ENCODE measurements at regions not wholly inside any gene's neighbourhood (a gene's known extent, or its start where the extent isn't known, plus 50 kb on each side); places are given as distances from the start of the nearest gene placed in this dataset.

DNA sequence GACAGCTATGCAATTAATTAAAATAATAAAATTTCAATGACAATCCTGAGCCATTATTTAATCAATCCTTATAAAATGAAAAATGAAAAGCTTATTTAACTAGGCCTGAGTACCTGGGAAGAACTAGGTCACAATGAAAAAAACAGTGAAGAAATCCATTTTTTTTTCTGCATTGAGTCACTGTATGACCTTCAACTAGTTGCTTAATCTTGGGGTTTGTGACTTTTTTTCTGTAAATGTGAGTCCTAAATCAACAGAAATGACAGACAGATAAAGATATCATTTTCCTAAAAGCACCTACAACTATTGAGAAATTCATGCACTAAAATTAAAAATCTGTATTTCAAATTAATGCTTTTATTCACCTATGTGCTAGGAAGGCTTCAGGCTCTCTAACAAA, 96.8 kb downstream of the TMEM26 start:
- no peak overlapping the region for H3K4me3 ChIP-seq (ENCODE audit: low read depth in 1 of 2, low read length in 2 of 2)
- H3K9me3 ChIP-seq (ENCODE audit: low read length): no peaks in the 10 kb centered on the region
- H3K36me3 ChIP-seq (ENCODE audit: insufficient read depth, low read length): no peaks in the 10 kb centered on the region
- no peak overlapping the region for H3K9ac ChIP-seq (ENCODE audit: low read length)
- H3K27ac ChIP-seq (ENCODE audit: low read depth, low read length): no peak overlapping the region
- no peaks in the 10 kb centered on the region for H3K4me1 ChIP-seq (ENCODE audit: insufficient read depth, low read length)
- no peaks in the 10 kb centered on the region for H3K27me3 ChIP-seq (ENCODE audit: control insufficient read depth in 1 of 2, insufficient read depth in 2 of 2, low read length in 2 of 2)

DNA sequence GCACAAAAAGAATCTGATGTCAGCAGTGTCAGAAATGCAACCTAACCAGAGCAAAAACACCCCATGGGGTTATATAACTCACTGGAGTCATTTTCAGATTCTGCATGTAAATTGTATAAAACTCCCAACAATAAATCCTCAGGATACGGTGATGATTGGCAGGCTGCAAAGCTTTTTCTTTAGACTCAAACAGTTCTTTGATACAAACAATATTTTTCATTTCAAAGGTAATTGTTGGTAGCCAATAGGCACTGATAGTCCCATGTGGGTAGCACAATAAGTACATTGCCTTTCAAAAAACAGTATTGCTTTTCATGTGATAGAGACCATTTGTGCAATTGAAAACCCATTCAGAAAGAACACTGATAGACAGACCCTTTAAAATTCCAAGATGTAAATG, 98.0 kb downstream of the TMEM26 start:
- Histone ChIP-seq H3K9me3 (ENCODE audit: low read length) (no peaks in the 10 kb centered on the region), H3K4me1 (ENCODE audit: insufficient read depth, low read length) (no peaks in the 10 kb centered on the region), H3K27ac (ENCODE audit: low read depth, low read length) (no peak overlapping the region), H3K9ac (ENCODE audit: low read length) (no peak overlapping the region), H3K27me3 (ENCODE audit: control insufficient read depth in 1 of 2, insufficient read depth in 2 of 2, low read length in 2 of 2) (no peaks in the 10 kb centered on the region), H3K4me3 (ENCODE audit: low read depth in 1 of 2, low read length in 2 of 2) (no peak overlapping the region), H3K36me3 (ENCODE audit: insufficient read depth, low read length) (no peaks in the 10 kb centered on the region)

DNA sequence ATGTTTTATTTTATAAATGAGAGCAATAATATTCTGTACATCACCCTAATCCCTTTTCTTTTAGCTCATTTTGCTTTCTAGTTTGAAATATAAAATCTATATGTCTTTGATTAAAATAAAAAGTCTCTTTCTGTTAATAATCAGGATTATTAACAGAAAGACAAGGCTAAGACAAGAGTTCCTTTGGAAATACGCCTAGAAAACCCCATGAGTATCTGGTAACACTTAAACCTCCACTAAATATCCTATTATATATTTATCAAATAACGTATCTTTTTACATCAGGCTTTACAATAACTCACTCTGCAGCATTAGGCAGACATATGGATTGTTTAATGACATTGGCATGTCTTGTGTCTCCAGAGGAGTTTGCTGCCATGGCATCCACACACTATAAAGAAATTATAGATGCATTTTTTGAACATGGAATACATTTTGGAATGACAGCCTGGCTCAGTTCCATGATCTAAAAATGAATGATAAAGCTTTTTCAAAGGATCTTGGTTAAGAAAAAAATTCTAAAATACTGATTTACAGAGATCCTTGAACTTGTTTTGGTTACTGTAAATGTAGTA, 98.7 kb downstream of the TMEM26 start:
- Histone ChIP-seq H3K27ac (ENCODE audit: low read depth, low read length) (no peak overlapping the region), H3K36me3 (ENCODE audit: insufficient read depth, low read length) (no peaks in the 10 kb centered on the region), H3K9me3 (ENCODE audit: low read length) (no peaks in the 10 kb centered on the region), H3K4me3 (ENCODE audit: low read depth in 1 of 2, low read length in 2 of 2) (no peak overlapping the region), H3K4me1 (ENCODE audit: insufficient read depth, low read length) (no peaks in the 10 kb centered on the region), H3K27me3 (ENCODE audit: control insufficient read depth in 1 of 2, insufficient read depth in 2 of 2, low read length in 2 of 2) (no peaks in the 10 kb centered on the region), H3K9ac (ENCODE audit: low read length) (no peak overlapping the region)

DNA sequence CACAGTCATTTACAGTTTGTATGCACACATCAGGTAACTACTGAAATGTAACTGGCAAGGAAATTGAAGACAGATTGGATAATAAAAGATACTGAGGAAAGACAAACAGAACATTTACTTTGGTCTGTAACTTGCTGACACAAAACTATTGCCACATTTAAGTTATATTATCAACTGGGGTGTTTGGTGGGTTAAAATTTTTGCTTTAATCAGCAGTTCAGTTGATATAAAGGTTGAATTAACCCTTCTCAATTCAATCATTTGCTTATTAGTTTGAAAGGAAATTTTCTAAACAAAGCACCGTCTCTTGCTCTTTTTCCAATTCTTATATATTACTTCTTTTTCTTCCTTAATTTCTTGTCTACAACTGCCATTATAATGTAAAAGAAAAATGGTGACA, 102.4 kb downstream of the TMEM26 start:
- H3K4me1 ChIP-seq (ENCODE audit: insufficient read depth, low read length): no peaks in the 10 kb centered on the region
- no peak overlapping the region for H3K27ac ChIP-seq (ENCODE audit: low read depth, low read length)
- no peak overlapping the region for H3K4me3 ChIP-seq (ENCODE audit: low read depth in 1 of 2, low read length in 2 of 2)
- no peaks in the 10 kb centered on the region for H3K9me3 ChIP-seq (ENCODE audit: low read length)
- H3K36me3 ChIP-seq (ENCODE audit: insufficient read depth, low read length): no peaks in the 10 kb centered on the region
- H3K27me3 ChIP-seq (ENCODE audit: control insufficient read depth in 1 of 2, insufficient read depth in 2 of 2, low read length in 2 of 2): no peaks in the 10 kb centered on the region
- H3K9ac ChIP-seq (ENCODE audit: low read length): no peak overlapping the region

DNA sequence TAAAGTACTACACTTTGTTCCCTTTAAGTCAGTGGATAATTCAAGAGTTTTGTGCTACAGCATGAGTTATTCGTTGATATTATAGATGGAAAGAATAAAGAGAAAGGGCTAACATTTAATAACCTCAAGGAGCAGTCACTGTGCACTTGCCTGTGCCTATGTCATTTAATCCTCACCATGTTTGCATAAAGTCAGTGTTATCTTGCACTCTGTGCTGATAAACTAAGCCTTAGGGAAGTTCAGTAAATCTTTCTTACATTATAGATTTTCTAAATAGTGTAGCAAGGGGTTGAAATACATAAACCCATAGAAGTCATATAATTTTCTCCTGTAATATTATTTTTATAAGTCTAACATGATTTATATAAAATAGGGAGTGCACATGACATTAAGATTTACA, 103.1 kb downstream of the TMEM26 start:
- H3K27ac ChIP-seq (ENCODE audit: low read depth, low read length): no peak overlapping the region
- H3K4me3 ChIP-seq (ENCODE audit: low read depth in 1 of 2, low read length in 2 of 2): no peak overlapping the region
- no peaks in the 10 kb centered on the region for H3K4me1 ChIP-seq (ENCODE audit: insufficient read depth, low read length)
- H3K9ac ChIP-seq (ENCODE audit: low read length): no peak overlapping the region
- H3K27me3 ChIP-seq (ENCODE audit: control insufficient read depth in 1 of 2, insufficient read depth in 2 of 2, low read length in 2 of 2): no peaks in the 10 kb centered on the region
- no peaks in the 10 kb centered on the region for H3K9me3 ChIP-seq (ENCODE audit: low read length)
- H3K36me3 ChIP-seq (ENCODE audit: insufficient read depth, low read length): no peaks in the 10 kb centered on the region

DNA sequence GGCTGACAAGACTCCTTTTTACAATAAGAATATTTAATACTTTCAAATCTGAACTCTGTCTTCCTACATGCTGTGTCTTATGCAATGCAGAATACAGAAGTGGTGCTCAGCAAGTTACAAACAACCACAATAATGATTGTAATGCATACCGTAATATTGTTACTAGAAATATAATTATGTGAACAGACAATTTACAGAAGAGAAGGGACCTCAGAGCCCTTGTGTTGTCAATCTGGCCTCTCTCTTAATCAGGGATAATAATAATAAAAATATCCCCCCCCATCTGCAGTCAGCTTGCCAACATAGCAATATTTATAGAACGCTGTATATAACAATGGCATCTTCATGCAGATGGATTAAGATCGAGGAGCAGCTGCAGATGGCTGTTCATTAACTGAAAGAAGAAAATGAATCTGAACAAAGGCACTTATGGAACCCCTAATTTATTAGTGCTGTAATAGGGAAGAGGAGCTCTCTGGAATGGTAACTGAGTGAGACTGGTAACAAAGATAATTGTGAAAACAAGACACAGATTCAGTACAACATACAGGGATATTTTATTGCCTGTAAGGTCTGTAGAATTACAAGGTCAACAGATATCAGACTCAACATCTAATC, 106.3 kb downstream of the TMEM26 start:
- Histone ChIP-seq H3K4me1 (ENCODE audit: insufficient read depth, low read length) (no peaks in the 10 kb centered on the region), H3K27me3 (ENCODE audit: control insufficient read depth in 1 of 2, insufficient read depth in 2 of 2, low read length in 2 of 2) (no peaks in the 10 kb centered on the region), H3K27ac (ENCODE audit: low read depth, low read length) (no peak overlapping the region), H3K9me3 (ENCODE audit: low read length) (no peaks in the 10 kb centered on the region), H3K4me3 (ENCODE audit: low read depth in 1 of 2, low read length in 2 of 2) (no peak overlapping the region), H3K9ac (ENCODE audit: low read length) (no peak overlapping the region), H3K36me3 (ENCODE audit: insufficient read depth, low read length) (no peaks in the 10 kb centered on the region)

DNA sequence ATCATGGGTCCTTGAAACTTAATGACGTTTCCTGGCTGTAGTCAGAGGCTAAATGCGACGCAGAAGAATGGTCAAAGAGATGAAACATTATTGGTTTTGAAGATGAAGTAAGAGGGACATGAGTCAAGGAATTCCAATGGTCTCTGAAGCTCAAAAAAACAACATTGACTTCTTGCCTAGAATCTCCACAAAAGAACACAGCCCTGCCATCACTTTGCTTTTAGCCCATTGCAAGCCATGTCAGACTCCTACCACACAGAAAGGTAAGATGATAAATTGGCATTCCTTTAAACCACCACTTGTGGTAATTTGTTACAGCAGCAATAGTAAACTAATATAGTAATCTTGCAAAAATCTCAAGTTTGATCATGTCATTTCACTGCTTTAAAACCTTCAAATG, 109.4 kb downstream of the TMEM26 start:
- H3K27ac ChIP-seq (ENCODE audit: low read depth, low read length): no peak overlapping the region
- H3K9ac ChIP-seq (ENCODE audit: low read length): no peak overlapping the region
- H3K9me3 ChIP-seq (ENCODE audit: low read length): no peaks in the 10 kb centered on the region

DNA sequence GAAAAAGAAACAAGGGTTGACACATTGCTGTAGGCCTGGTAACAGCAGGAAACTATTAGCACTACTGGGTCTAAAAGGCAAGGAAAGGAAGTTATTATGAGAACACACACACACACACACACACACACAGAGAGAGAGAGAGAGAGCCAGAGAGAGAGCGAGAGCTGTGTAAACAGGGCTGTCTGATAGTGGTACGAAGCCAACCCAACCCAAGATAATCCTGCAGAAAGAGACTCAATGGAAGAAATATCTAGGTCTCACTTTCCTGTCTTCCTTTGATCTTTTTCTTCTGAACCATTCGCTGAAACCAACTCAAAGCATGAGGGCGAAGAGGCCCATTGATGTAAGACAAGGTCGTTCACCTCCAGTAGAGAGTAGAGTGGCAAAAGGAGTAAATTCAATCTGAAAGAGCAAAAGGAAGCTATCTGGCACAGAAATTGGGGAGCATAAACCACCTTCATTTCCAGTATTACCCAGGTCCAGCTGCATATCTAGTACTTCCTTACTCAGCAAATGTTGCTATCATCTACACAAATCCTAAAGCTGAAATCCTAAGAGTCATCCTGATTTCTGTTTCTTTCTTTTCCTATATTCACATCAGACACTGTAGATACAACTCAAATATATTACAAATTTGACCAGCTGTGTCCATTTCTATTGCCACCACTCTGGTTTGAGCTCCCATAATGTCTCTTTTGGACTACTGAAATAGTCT, 110.2 kb downstream of the TMEM26 start:
- H3K9ac ChIP-seq (ENCODE audit: low read length): no peak overlapping the region
- no peak overlapping the region for H3K27ac ChIP-seq (ENCODE audit: low read depth, low read length)
- no peaks in the 10 kb centered on the region for H3K4me1 ChIP-seq (ENCODE audit: insufficient read depth, low read length)
- no peaks in the 10 kb centered on the region for H3K9me3 ChIP-seq (ENCODE audit: low read length)
- no peaks in the 10 kb centered on the region for H3K36me3 ChIP-seq (ENCODE audit: insufficient read depth, low read length)
- no peaks in the 10 kb centered on the region for H3K27me3 ChIP-seq (ENCODE audit: control insufficient read depth in 1 of 2, insufficient read depth in 2 of 2, low read length in 2 of 2)
- no peak overlapping the region for H3K4me3 ChIP-seq (ENCODE audit: low read depth in 1 of 2, low read length in 2 of 2)

More for the DNA sequence above, 109.4 kb downstream of the TMEM26 start:
- Histone ChIP-seq H3K27me3 (ENCODE audit: control insufficient read depth in 1 of 2, insufficient read depth in 2 of 2, low read length in 2 of 2) (no peaks in the 10 kb centered on the region), H3K36me3 (ENCODE audit: insufficient read depth, low read length) (no peaks in the 10 kb centered on the region), H3K4me1 (ENCODE audit: insufficient read depth, low read length) (no peaks in the 10 kb centered on the region), H3K4me3 (ENCODE audit: low read depth in 1 of 2, low read length in 2 of 2) (no peak overlapping the region)

DNA sequence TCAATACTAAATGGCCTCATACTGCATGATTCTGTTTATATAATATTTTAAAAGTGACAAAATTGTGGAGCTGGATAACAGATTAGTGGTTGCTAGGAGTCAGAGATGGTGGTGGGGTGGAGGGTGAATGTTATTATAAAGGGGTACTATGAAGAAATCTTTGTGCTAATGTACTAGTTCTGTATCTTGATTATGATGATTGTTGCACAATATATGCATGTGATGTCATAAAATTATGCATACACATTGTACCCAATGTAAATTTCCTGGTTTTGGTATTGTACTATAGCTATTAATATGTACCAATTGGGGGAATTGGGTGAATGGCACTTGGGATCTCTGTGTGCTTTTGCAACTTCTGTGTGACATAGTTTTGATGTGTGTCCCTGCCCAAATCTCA, 112.2 kb downstream of the TMEM26 start:
- no peak overlapping the region for H3K27ac ChIP-seq (ENCODE audit: low read depth, low read length)
- no peaks in the 10 kb centered on the region for H3K36me3 ChIP-seq (ENCODE audit: insufficient read depth, low read length)
- H3K9me3 ChIP-seq (ENCODE audit: low read length): no peaks in the 10 kb centered on the region
- no peaks in the 10 kb centered on the region for H3K4me1 ChIP-seq (ENCODE audit: insufficient read depth, low read length)
- no peak overlapping the region for H3K4me3 ChIP-seq (ENCODE audit: low read depth in 1 of 2, low read length in 2 of 2)
- no peaks in the 10 kb centered on the region for H3K27me3 ChIP-seq (ENCODE audit: control insufficient read depth in 1 of 2, insufficient read depth in 2 of 2, low read length in 2 of 2)
- no peak overlapping the region for H3K9ac ChIP-seq (ENCODE audit: low read length)

DNA sequence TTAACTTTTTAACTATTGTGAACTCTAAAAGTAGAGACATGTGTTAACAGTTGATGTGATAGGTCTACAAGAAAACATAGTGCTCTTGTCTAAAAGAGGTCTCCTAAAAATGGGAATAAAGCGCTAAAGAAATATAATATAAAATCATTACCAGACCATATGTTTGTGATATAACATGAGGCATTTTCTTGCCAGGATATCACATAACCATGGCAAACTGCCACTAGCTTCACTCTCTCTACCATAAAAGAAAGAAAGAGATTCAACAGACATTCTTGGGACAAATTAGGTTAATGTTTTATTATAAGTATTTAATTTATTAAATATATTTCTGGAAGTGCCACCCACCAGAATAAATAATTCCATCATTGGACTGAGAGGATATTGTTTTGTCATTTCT, 115.0 kb downstream of the TMEM26 start:
- Histone ChIP-seq H3K27me3 (ENCODE audit: control insufficient read depth in 1 of 2, insufficient read depth in 2 of 2, low read length in 2 of 2) (no peaks in the 10 kb centered on the region), H3K4me3 (ENCODE audit: low read depth in 1 of 2, low read length in 2 of 2) (no peak overlapping the region), H3K4me1 (ENCODE audit: insufficient read depth, low read length) (no peaks in the 10 kb centered on the region), H3K27ac (ENCODE audit: low read depth, low read length) (no peak overlapping the region), H3K36me3 (ENCODE audit: insufficient read depth, low read length) (no peaks in the 10 kb centered on the region), H3K9ac (ENCODE audit: low read length) (no peak overlapping the region), H3K9me3 (ENCODE audit: low read length) (no peaks in the 10 kb centered on the region)

DNA sequence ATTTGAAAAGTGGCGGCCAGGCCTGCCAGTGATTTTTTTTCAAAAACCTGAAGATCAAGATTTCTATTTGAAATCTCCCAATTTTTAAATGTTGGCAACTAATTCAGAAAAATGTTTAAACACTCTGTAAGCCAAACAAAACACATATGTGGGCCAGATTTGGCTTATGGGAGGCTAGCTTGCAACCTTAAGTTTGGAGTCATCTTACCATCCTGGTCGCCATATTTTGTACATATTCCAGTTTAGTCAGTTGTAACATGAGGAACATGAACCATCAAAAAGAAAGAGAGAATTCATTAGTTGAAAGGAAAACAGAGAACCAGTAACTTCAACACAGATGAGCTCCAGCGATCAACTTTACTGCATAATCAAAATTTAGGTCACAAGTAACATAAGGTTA, 115.4 kb downstream of the TMEM26 start:
- H3K9ac ChIP-seq (ENCODE audit: low read length): no peak overlapping the region
- no peaks in the 10 kb centered on the region for H3K4me1 ChIP-seq (ENCODE audit: insufficient read depth, low read length)

DNA sequence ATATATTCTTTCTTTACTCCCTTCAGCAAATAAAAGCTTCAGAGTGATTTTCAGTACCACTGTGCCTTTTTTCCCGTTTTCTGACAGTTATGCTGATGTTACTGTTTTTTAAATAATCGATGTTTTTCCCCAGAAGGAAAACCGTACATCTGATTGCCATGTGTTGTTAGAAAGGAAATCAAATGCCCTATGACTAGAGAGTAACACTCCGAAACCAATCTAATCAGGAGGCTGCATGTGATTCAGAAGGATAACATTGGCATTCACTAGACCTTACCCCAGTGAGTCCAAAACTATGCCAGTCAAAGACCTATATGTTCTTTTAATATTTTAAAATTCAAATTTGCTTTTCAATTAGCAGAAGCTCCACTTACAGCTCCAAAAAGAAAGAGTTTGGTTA, 116.3 kb downstream of the TMEM26 start:
- H3K9ac ChIP-seq (ENCODE audit: low read length): no peak overlapping the region
- H3K27me3 ChIP-seq (ENCODE audit: control insufficient read depth in 1 of 2, insufficient read depth in 2 of 2, low read length in 2 of 2): no peaks in the 10 kb centered on the region
- H3K36me3 ChIP-seq (ENCODE audit: insufficient read depth, low read length): no peaks in the 10 kb centered on the region
- no peak overlapping the region for H3K27ac ChIP-seq (ENCODE audit: low read depth, low read length)
- H3K4me3 ChIP-seq (ENCODE audit: low read depth in 1 of 2, low read length in 2 of 2): no peak overlapping the region
- no peaks in the 10 kb centered on the region for H3K9me3 ChIP-seq (ENCODE audit: low read length)
- no peaks in the 10 kb centered on the region for H3K4me1 ChIP-seq (ENCODE audit: insufficient read depth, low read length)

More for the DNA sequence above, 115.4 kb downstream of the TMEM26 start:
- Histone ChIP-seq H3K4me3 (ENCODE audit: low read depth in 1 of 2, low read length in 2 of 2) (no peak overlapping the region), H3K27me3 (ENCODE audit: control insufficient read depth in 1 of 2, insufficient read depth in 2 of 2, low read length in 2 of 2) (no peaks in the 10 kb centered on the region), H3K36me3 (ENCODE audit: insufficient read depth, low read length) (no peaks in the 10 kb centered on the region), H3K27ac (ENCODE audit: low read depth, low read length) (no peak overlapping the region), H3K9me3 (ENCODE audit: low read length) (no peaks in the 10 kb centered on the region)
